ENCODE measurements at regions not wholly inside any gene's neighbourhood (a gene's known extent, or its start where the extent isn't known, plus 50 kb on each side); places are given as distances from the start of the nearest gene placed in this dataset.

- H3K36me3 ChIP-seq (ENCODE audit: control insufficient read depth, insufficient read depth, low read length) = no peaks in the 10 kb centered on the region
- peaks cover 8% of the 10 kb centered on the region for H3K9me3 ChIP-seq (replicated peaks; ENCODE audit: control insufficient read depth, low read depth, low read length)
- DNase-seq = no peak
- WGBS (ENCODE audit: insufficient coverage) = no CpG with 5 or more reads among the region's 2 CpGs
- H3K4me1 ChIP-seq (ENCODE audit: control insufficient read depth, insufficient read depth, low read length) = no peaks in the 10 kb centered on the region
- no peak overlapping the region for H3K27ac ChIP-seq (ENCODE audit: low read length)
- H3K4me3 ChIP-seq (ENCODE audit: low read length) = no peak overlapping the region
- H3K27me3 ChIP-seq (ENCODE audit: control insufficient read depth, insufficient read depth, low read length) = no peaks in the 10 kb centered on the region
Measured at GRCh38 chr18:64650068-64650467, 501.2 kb upstream of the LINC00305 start.

- Histone ChIP-seq H3K27ac (ENCODE audit: low read length) (no peak overlapping the region), H3K27me3 (ENCODE audit: control insufficient read depth, insufficient read depth, low read length) (no peaks in the 10 kb centered on the region), H3K9me3 (replicated peaks; ENCODE audit: control insufficient read depth, low read depth, low read length) (peaks cover 8% of the 10 kb centered on the region), H3K4me1 (ENCODE audit: control insufficient read depth, insufficient read depth, low read length) (no peaks in the 10 kb centered on the region), H3K4me3 (ENCODE audit: low read length) (no peak overlapping the region), H3K36me3 (ENCODE audit: control insufficient read depth, insufficient read depth, low read length) (no peaks in the 10 kb centered on the region)
- DNase-seq = no peak
- 81% methylated on average over 4 of the region's 5 CpGs for WGBS (ENCODE audit: insufficient coverage)
Measured at GRCh38 chr18:64645753-64646152, 496.9 kb upstream of the LINC00305 start.

GRCh38 chr18:64639536-64639935, 490.6 kb upstream of the LINC00305 start:
- Histone ChIP-seq H3K27me3 (ENCODE audit: control insufficient read depth, insufficient read depth, low read length) (no peaks in the 10 kb centered on the region), H3K27ac (ENCODE audit: low read length) (no peak overlapping the region), H3K4me1 (ENCODE audit: control insufficient read depth, insufficient read depth, low read length) (no peaks in the 10 kb centered on the region), H3K4me3 (ENCODE audit: low read length) (no peak overlapping the region), H3K9me3 (replicated peaks; ENCODE audit: control insufficient read depth, low read depth, low read length) (no peaks in the 10 kb centered on the region), H3K36me3 (ENCODE audit: control insufficient read depth, insufficient read depth, low read length) (no peaks in the 10 kb centered on the region)
- DNase-seq = no peak
- WGBS (ENCODE audit: insufficient coverage) = no CpG with 5 or more reads among the region's 1 CpG

GRCh38 chr18:64620971-64621560, 472.2 kb upstream of the LINC00305 start:
- H3K36me3 ChIP-seq (ENCODE audit: control insufficient read depth, insufficient read depth, low read length) = no peaks in the 10 kb centered on the region
- WGBS (ENCODE audit: insufficient coverage) = 100% methylated on average over 2 of the region's 3 CpGs
- no peak for DNase-seq
- no peaks in the 10 kb centered on the region for H3K27me3 ChIP-seq (ENCODE audit: control insufficient read depth, insufficient read depth, low read length)
- no peaks in the 10 kb centered on the region for H3K9me3 ChIP-seq (replicated peaks; ENCODE audit: control insufficient read depth, low read depth, low read length)
- H3K4me1 ChIP-seq (ENCODE audit: control insufficient read depth, insufficient read depth, low read length) = no peaks in the 10 kb centered on the region
- no peak overlapping the region for H3K27ac ChIP-seq (ENCODE audit: low read length)
- H3K4me3 ChIP-seq (ENCODE audit: low read length) = no peak overlapping the region

DNA sequence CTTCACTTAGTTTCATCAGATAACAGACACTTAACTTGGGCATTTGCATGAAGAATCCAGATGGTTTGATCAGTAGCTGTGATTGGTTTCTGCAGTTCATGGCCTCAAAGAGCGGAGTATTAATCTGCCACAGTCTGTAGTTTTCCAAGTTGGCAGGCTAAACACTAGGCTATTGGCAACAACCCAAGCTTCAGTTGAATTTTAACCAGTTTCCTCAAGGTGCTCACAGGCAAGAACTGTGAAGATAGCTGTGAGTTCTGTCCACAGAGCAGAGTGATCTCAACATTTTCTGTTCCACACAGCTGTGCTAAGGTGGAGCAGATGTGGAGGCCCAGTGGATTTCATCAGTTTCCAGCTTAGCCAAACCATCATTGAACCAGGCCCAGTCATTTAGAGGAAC, 469.5 kb upstream of the LINC00305 start:
- DNase-seq = peak; percentile 24
- H3K9me3 ChIP-seq (replicated peaks; ENCODE audit: control insufficient read depth, low read depth, low read length) = no peaks in the 10 kb centered on the region
- H3K27me3 ChIP-seq (ENCODE audit: control insufficient read depth, insufficient read depth, low read length) = no peaks in the 10 kb centered on the region
- WGBS (ENCODE audit: insufficient coverage) = 44% methylated on average over 1 of the region's 1 CpG
- H3K4me1 ChIP-seq (ENCODE audit: control insufficient read depth, insufficient read depth, low read length) = no peaks in the 10 kb centered on the region
- no peaks in the 10 kb centered on the region for H3K36me3 ChIP-seq (ENCODE audit: control insufficient read depth, insufficient read depth, low read length)
- no peak overlapping the region for H3K27ac ChIP-seq (ENCODE audit: low read length)
- no peak overlapping the region for H3K4me3 ChIP-seq (ENCODE audit: low read length)

DNA sequence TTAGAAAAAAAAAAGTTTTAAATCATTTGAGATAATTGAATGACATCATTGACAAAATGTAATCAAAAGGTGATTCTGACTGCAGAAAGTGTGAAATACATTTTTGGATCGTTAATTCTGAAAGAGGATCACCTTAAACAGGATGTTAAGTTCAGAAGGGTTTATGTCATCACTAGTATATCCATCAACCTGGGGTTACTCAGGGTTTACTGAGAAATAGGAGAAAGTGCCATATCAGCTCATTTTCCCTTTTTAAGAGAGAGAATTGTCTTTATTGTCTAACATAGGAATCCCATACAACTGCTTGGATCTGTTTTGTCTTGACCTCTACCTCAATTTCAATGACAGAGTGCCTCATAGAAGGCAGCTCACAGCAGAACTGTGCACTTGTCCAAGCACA, 466.1 kb upstream of the LINC00305 start:
- no CpG with 5 or more reads among the region's 1 CpG for whole genome bisulfite sequencing (ENCODE audit: insufficient coverage)
- Histone ChIP-seq H3K27me3 (ENCODE audit: control insufficient read depth, insufficient read depth, low read length) (no peaks in the 10 kb centered on the region), H3K4me3 (ENCODE audit: low read length) (no peak overlapping the region), H3K36me3 (ENCODE audit: control insufficient read depth, insufficient read depth, low read length) (no peaks in the 10 kb centered on the region), H3K4me1 (ENCODE audit: control insufficient read depth, insufficient read depth, low read length) (no peaks in the 10 kb centered on the region), H3K27ac (ENCODE audit: low read length) (no peak overlapping the region), H3K9me3 (replicated peaks; ENCODE audit: control insufficient read depth, low read depth, low read length) (no peaks in the 10 kb centered on the region)
- no peak for DNase-seq

DNA sequence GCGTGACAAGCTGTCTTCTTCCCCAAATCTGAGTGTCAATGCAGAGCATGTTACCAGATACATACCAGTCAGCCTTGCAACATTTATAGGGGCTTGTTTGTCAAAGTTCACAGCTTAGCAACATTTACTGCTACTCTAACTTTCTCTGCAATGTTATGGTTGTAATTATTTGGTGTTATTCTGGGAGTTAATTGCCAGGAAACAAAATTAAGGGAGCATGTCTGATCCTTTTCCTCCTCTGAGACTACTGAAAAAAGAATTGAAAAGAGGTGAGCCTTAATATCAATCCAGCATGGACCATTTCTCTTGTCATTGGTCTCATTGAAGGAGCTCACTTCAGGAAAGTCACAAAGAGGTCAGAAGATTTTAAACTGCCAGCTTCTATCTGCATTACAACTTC, 465.6 kb upstream of the LINC00305 start:
- no peaks in the 10 kb centered on the region for H3K9me3 ChIP-seq (replicated peaks; ENCODE audit: control insufficient read depth, low read depth, low read length)
- no peaks in the 10 kb centered on the region for H3K27me3 ChIP-seq (ENCODE audit: control insufficient read depth, insufficient read depth, low read length)
- no peak overlapping the region for H3K27ac ChIP-seq (ENCODE audit: low read length)
- H3K4me3 ChIP-seq (ENCODE audit: low read length) = no peak overlapping the region
- H3K36me3 ChIP-seq (ENCODE audit: control insufficient read depth, insufficient read depth, low read length) = no peaks in the 10 kb centered on the region
- WGBS (ENCODE audit: insufficient coverage) = 80% methylated on average over 1 of the region's 1 CpG
- no peaks in the 10 kb centered on the region for H3K4me1 ChIP-seq (ENCODE audit: control insufficient read depth, insufficient read depth, low read length)
- DNase-seq = no peak

DNA sequence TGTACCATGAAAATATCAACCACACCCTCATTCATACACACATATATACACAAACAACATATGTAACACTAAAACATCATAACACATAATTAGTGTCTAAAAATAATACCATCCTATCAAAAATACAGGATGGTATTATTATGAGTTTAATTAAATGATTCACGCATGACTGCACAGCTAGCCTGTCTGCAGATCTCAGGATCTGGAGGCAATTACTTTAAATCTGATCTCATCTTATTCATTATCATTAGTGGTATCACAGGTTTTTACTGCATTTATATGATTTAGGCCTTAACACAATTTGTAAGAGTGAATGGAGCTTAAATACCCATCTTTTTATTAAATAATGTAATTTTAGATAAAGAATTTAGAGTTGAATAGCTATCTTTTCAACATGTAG, 443.4 kb upstream of the LINC00305 start:
- H3K4me3 ChIP-seq (ENCODE audit: low read length) = no peak overlapping the region
- no peak overlapping the region for H3K27ac ChIP-seq (ENCODE audit: low read length)
- no peaks in the 10 kb centered on the region for H3K9me3 ChIP-seq (replicated peaks; ENCODE audit: control insufficient read depth, low read depth, low read length)
- WGBS (ENCODE audit: insufficient coverage) = no CpG with 5 or more reads among the region's 1 CpG
- DNase-seq = no peak
- no peaks in the 10 kb centered on the region for H3K27me3 ChIP-seq (ENCODE audit: control insufficient read depth, insufficient read depth, low read length)
- no peaks in the 10 kb centered on the region for H3K4me1 ChIP-seq (ENCODE audit: control insufficient read depth, insufficient read depth, low read length)
- H3K36me3 ChIP-seq (ENCODE audit: control insufficient read depth, insufficient read depth, low read length) = no peaks in the 10 kb centered on the region

DNA sequence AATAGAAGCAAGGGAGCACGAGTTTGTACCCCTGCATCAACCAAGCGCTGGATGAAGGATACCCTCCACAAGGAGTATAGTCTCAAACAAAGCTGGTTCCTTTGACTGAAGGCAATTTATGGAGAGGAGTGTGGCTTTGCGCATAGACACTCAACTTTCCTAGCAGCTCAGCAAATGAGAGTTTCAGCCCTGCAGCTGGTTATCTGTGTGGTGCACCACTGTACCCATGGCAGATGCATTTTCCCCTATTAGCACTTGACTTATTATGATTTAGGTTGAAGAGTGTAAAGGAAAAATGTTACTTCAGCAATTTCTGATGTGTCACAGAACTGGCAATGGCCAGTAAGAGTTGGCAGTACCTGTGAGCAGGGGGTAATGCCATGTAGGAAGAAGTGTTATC, 440.1 kb upstream of the LINC00305 start:
- no peak for DNase-seq
- H3K4me1 ChIP-seq (ENCODE audit: control insufficient read depth, insufficient read depth, low read length) = no peaks in the 10 kb centered on the region
- H3K4me3 ChIP-seq (ENCODE audit: low read length) = no peak overlapping the region
- H3K27ac ChIP-seq (ENCODE audit: low read length) = no peak overlapping the region
- H3K9me3 ChIP-seq (replicated peaks; ENCODE audit: control insufficient read depth, low read depth, low read length) = no peaks in the 10 kb centered on the region
- no peaks in the 10 kb centered on the region for H3K27me3 ChIP-seq (ENCODE audit: control insufficient read depth, insufficient read depth, low read length)
- no peaks in the 10 kb centered on the region for H3K36me3 ChIP-seq (ENCODE audit: control insufficient read depth, insufficient read depth, low read length)
- WGBS (ENCODE audit: insufficient coverage) = no CpG with 5 or more reads among the region's 3 CpGs

DNA sequence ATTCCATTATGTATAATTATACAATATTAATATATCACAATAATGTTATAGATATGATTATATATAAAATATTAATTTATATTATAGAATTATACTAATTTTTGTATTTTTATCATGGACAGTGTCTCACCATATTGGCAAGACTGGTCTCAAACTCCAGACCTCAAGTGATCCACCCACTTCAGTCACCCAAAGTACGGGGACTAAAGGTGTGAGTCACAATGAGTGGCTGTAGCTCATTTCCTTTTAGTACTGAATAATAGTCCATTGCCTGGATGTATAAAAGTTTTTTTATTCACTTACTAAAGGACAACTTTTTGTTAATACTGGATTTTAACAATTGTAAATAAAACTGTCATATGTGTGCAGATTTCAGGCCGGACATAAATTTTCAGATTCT, 417.6 kb upstream of the LINC00305 start:
- Histone ChIP-seq H3K4me3 (ENCODE audit: low read length) (no peak overlapping the region), H3K9me3 (replicated peaks; ENCODE audit: control insufficient read depth, low read depth, low read length) (peaks cover 3% of the 10 kb centered on the region), H3K4me1 (ENCODE audit: control insufficient read depth, insufficient read depth, low read length) (no peaks in the 10 kb centered on the region), H3K36me3 (ENCODE audit: control insufficient read depth, insufficient read depth, low read length) (no peaks in the 10 kb centered on the region), H3K27ac (ENCODE audit: low read length) (no peak overlapping the region), H3K27me3 (ENCODE audit: control insufficient read depth, insufficient read depth, low read length) (no peaks in the 10 kb centered on the region)
- DNase-seq = no peak
- WGBS (ENCODE audit: insufficient coverage) = no CpG with 5 or more reads among the region's 2 CpGs

GRCh38 chr18:64562651-64563050, 413.8 kb upstream of the LINC00305 start:
- Histone ChIP-seq H3K4me3 (ENCODE audit: low read length) (no peak overlapping the region), H3K27me3 (ENCODE audit: control insufficient read depth, insufficient read depth, low read length) (no peaks in the 10 kb centered on the region), H3K36me3 (ENCODE audit: control insufficient read depth, insufficient read depth, low read length) (no peaks in the 10 kb centered on the region), H3K4me1 (ENCODE audit: control insufficient read depth, insufficient read depth, low read length) (no peaks in the 10 kb centered on the region), H3K9me3 (replicated peaks; ENCODE audit: control insufficient read depth, low read depth, low read length) (no peaks in the 10 kb centered on the region), H3K27ac (ENCODE audit: low read length) (no peak overlapping the region)
- DNase-seq = peak; percentile 23

Data from muscle of leg (tissue), 3 donors.